Sigmoid colon (tissue), 6 donors: ENCODE measurements at regions not wholly inside any gene's neighbourhood (a gene's known extent, or its start where the extent isn't known, plus 50 kb on each side); places are given as distances from the start of the nearest gene placed in this dataset.

Source experiments
- DNase-seq: peaks from one replicate; pipeline ENCODE4 v3.0.0-alpha.2; 2019
- H3K27ac ChIP-seq, 4 donors: fragments of 200-600 bp; sonication (generic); one replicate each; pipeline ENCODE4 v1.5.1; 2016 to 2019; ENCODE audit warnings: mild to moderate bottlenecking in 1 of 4
- H3K27me3 ChIP-seq, 3 donors: fragments of 200-600 bp; sonication (generic); one replicate each; pipeline ENCODE4 v1.5.1; 2019; ENCODE audit warnings: mild to moderate bottlenecking in 1 of 3
- H3K36me3 ChIP-seq, 4 donors: fragments of 200-600 bp; sonication (generic); one replicate each; pipeline ENCODE4 v1.5.1; 2016 to 2019
- H3K4me1 ChIP-seq, 4 donors: fragments of 200-600 bp; sonication (generic); one replicate each; pipeline ENCODE4 v1.5.1; 2017 to 2019
- H3K4me3 ChIP-seq, 4 donors: fragments of 200-600 bp; sonication (generic); one replicate each; pipeline ENCODE4 v1.5.1; 2017 to 2019; ENCODE audit warnings: mild to moderate bottlenecking in 2 of 4, moderate library complexity in 1 of 4
- H3K9me3 ChIP-seq, 4 donors: fragments of 200-600 bp in 3 of 4; sonication (generic) in 3 of 4; one replicate each; pipeline versions ENCODE4 v1.5.1 to v1.6.1; 2013 to 2019
- EP300 ChIP-seq, 4 donors: sonication (generic); formaldehyde crosslinking; IDR thresholded peaks; one replicate each; pipeline ENCODE4 v1.6.1; 2017; ENCODE audit warnings: antibody characterized with exemption in 4 of 4
- POLR2A ChIP-seq, 2 donors: fragments of 450-650 bp; IDR thresholded peaks; one replicate each; pipeline ENCODE4 v1.6.1; 2016; ENCODE audit warnings: antibody characterized with exemption in 2 of 2, mild to moderate bottlenecking in 2 of 2, moderate library complexity in 2 of 2
- POLR2AphosphoS5 ChIP-seq, 4 donors: sonication (generic); formaldehyde crosslinking; IDR thresholded peaks; one replicate each; pipeline ENCODE4 v1.6.1; 2017; ENCODE audit warnings: antibody characterized with exemption in 4 of 4
- whole genome bisulfite sequencing, 2 donors: extraction: QIAGEN DNeasy Blood & Tissue Kit; methylation state at CpG; one replicate each; pipeline ENCODE4 v1.1.7; 2013; 5-methylcytosine and 5-hydroxymethylcytosine counted together
- intact Hi-C: fragments of 100-400 bp; cut with DNase I; formaldehyde crosslinking; loops from one replicate; pipeline ENCODE4 v1.15.1; 2023
- TF ChIP-seq, protein P1 (sequence below), 4 experiments: fragments of 450-650 bp in 3 of 4; fragments of 200-600 bp in 1 of 4; IDR thresholded peaks; one replicate each; pipeline ENCODE4 v1.5.1; 2016 to 2019; ENCODE audit warnings: antibody characterized with exemption in 4 of 4, mild to moderate bottlenecking in 3 of 4, moderate library complexity in 2 of 4
- donor health status: healthy with polysubstance abuse.
- donor health status: healthy.

DNA sequence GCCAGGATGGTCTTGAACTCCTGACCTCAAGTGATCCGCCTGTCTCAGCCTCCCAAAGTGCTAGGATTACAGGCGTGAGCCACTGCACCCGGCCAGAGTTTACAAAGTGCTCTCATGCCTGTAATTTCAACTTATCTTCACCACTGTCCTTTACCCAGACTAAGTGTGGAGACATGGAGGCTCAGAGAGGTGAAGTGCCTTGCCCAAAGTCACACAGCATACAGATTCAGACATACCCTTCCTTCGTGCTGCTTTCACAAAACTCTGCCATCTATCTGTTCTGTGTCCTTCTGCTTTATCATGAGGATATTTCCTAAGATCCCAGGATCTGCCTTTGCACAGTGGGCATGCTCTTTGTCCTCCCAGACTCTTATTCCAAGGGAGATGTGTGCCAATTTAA is 143.6 kb upstream of the SYT13 start:
- Histone ChIP-seq H3K27me3 (peaks cover 0 to 8% (median 0%) of the 10 kb centered on the region in 3 donors), H3K9me3 (no peaks in the 10 kb centered on the region), H3K4me1 (no peaks in the 10 kb centered on the region), H3K36me3 (no peaks in the 10 kb centered on the region), H3K27ac (no peak overlapping the region), H3K4me3 (no peak overlapping the region)
- TF ChIP-seq POLR2A (IDR thresholded peaks at IDR 0.05), result no peak
- TF ChIP-seq EP300 (IDR thresholded peaks at IDR 0.05), result no peak
- TF ChIP-seq, protein P1, sequence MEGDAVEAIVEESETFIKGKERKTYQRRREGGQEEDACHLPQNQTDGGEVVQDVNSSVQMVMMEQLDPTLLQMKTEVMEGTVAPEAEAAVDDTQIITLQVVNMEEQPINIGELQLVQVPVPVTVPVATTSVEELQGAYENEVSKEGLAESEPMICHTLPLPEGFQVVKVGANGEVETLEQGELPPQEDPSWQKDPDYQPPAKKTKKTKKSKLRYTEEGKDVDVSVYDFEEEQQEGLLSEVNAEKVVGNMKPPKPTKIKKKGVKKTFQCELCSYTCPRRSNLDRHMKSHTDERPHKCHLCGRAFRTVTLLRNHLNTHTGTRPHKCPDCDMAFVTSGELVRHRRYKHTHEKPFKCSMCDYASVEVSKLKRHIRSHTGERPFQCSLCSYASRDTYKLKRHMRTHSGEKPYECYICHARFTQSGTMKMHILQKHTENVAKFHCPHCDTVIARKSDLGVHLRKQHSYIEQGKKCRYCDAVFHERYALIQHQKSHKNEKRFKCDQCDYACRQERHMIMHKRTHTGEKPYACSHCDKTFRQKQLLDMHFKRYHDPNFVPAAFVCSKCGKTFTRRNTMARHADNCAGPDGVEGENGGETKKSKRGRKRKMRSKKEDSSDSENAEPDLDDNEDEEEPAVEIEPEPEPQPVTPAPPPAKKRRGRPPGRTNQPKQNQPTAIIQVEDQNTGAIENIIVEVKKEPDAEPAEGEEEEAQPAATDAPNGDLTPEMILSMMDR (IDR thresholded peaks at IDR 0.05), result no peak
- TF ChIP-seq POLR2AphosphoS5 (IDR thresholded peaks at IDR 0.05), result no peak
- intact Hi-C loops, result no loop called here
- no peak for DNase-seq
- 61 to 80% methylated on average over 4 of the region's 4 CpGs for WGBS, 2 donors

DNA sequence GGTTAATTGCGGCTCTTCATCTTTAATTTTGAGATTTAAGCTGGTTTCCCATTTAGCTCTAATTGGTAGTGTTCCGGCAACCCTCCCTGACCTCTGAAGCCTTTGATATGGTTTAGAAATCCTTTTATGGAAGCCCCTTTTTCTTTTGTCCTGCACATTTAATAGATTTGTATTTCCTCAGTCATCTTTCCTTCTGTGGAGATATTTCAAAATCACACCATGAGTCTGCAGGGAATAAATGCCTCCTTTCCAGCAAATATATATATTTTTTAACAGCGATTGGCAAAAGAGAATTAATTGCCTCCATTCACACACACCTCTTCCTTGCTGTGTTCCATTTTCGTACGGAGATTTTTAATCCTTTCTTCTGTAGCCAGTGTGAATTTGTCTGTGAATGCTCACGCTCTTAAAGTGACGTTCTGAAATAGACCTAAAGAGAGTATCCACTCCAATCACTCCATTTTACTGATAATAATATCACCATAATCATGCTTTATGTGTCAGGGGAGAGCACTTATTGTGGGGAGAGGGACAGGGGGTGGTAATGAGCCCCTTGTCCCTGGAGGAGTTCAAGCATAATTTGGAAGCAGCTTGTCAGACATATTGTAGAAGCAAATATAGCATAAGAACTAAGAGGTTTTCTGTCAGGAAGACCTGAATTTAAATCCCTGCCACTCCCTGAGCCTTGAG is 142.5 kb upstream of the SYT13 start:
- no peak for TF ChIP-seq POLR2AphosphoS5 (IDR thresholded peaks at IDR 0.05)
- TF ChIP-seq, protein P1 (IDR thresholded peaks at IDR 0.05), result no peak
- no peak for TF ChIP-seq EP300 (IDR thresholded peaks at IDR 0.05)
- no peak for TF ChIP-seq POLR2A (IDR thresholded peaks at IDR 0.05)
- H3K9me3 ChIP-seq, result no peaks in the 10 kb centered on the region
- H3K4me3 ChIP-seq, result no peak overlapping the region
- H3K27ac ChIP-seq, result no peak overlapping the region
- DNase-seq, result no peak
- H3K4me1 ChIP-seq, result peaks cover 0 to 7% (median 0%) of the 10 kb centered on the region in 4 donors
- intact Hi-C loops, result no loop called here
- peaks cover 0 to 8% (median 0%) of the 10 kb centered on the region in 3 donors for H3K27me3 ChIP-seq
- WGBS, 2 donors, result 81 to 85% methylated on average over 7 of the region's 7 CpGs
- H3K36me3 ChIP-seq, result no peaks in the 10 kb centered on the region

DNA sequence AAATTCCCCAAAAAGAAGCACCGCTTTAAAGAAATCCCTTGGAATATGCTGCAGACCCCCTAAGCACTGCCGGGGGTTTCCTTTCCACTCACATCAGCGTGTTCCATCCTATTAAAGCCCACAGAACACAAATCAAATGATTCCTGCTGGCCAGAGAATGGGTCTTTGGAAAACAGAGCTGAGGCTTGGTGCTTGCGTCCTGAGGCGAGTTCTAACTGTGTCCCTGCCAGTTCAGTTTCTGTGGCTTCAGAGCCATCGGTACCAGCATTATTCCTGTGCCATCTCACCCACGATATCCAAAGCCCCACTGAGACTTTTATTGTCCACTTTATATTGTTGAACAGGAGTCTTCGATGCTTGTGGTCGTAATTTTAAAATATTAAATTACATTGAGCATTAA is 142.0 kb upstream of the SYT13 start:
- Histone ChIP-seq H3K27me3 (peaks cover 0 to 8% (median 0%) of the 10 kb centered on the region in 3 donors), H3K36me3 (no peaks in the 10 kb centered on the region), H3K4me1 (peaks cover 0 to 13% (median 2%) of the 10 kb centered on the region in 4 donors), H3K27ac (no peak overlapping the region), H3K4me3 (no peak overlapping the region), H3K9me3 (no peaks in the 10 kb centered on the region)
- DNase-seq, result no peak
- intact Hi-C loops, result no loop called here
- TF ChIP-seq, protein P1 (IDR thresholded peaks at IDR 0.05), result no peak
- TF ChIP-seq EP300 (IDR thresholded peaks at IDR 0.05), result no peak
- no peak for TF ChIP-seq POLR2A (IDR thresholded peaks at IDR 0.05)
- TF ChIP-seq POLR2AphosphoS5 (IDR thresholded peaks at IDR 0.05), result no peak
- WGBS, 2 donors, result 82 to 88% methylated on average over 9 of the region's 9 CpGs

DNA sequence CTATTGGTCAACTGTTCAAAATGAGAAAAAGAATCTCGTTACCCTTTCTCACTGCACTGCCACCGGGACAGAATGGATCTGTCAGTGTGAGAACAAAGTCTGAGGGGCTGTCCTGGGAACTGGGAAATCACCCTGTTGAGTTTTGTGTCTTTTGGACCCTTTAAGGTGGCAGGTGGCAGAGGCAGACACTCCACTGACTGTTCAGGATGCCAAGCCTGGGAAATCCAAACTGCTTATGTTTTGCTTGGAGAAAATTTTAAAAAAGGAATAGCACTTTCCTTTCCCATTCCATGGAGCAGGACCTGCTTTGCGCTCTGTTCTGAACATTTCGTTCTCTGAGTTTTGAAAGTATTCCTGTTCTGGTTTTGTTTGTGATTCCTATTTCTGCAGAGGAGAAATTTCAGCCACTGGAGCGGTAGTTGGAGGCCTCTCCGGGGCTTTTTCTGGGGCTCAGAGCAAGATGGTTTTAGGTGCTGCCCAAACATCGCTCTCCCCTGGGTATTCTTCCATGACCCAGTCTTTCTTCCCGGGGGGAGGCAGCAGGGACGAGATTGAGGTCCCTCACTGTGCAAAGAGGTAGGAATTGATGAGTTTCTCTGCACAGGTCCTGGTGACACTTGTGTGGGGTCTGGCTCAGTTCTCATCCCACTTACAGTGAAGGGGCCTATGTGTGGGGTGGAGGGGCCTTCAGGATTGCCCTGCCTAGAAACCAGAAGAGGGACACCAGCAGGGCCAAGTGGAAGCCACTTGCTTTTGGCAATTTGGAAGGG is 138.5 kb upstream of the SYT13 start:
- Histone ChIP-seq H3K4me1 (peaks cover 0 to 14% (median 3%) of the 10 kb centered on the region in 4 donors), H3K9me3 (peaks cover 0 to 2% (median 0%) of the 10 kb centered on the region in 4 donors), H3K27ac (no peak overlapping the region), H3K36me3 (no peaks in the 10 kb centered on the region), H3K4me3 (no peak overlapping the region), H3K27me3 (no peaks in the 10 kb centered on the region)
- WGBS, 2 donors, result 69 to 81% methylated on average over 9 of the region's 9 CpGs
- TF ChIP-seq EP300 (IDR thresholded peaks at IDR 0.05) (no peak), POLR2A (IDR thresholded peaks at IDR 0.05) (no peak), POLR2AphosphoS5 (IDR thresholded peaks at IDR 0.05) (no peak)
- TF ChIP-seq, protein P1 (IDR thresholded peaks at IDR 0.05), result no peak
- no peak for DNase-seq
- intact Hi-C loops, result no loop called here
